ENCODE measurements at regions not wholly inside any gene's neighbourhood (a gene's known extent, or its start where the extent isn't known, plus 50 kb on each side); places are given as distances from the start of the nearest gene placed in this dataset.
A peak's percentile ranks its signal among the peaks of the same experiment; 100 is the strongest.

DNA sequence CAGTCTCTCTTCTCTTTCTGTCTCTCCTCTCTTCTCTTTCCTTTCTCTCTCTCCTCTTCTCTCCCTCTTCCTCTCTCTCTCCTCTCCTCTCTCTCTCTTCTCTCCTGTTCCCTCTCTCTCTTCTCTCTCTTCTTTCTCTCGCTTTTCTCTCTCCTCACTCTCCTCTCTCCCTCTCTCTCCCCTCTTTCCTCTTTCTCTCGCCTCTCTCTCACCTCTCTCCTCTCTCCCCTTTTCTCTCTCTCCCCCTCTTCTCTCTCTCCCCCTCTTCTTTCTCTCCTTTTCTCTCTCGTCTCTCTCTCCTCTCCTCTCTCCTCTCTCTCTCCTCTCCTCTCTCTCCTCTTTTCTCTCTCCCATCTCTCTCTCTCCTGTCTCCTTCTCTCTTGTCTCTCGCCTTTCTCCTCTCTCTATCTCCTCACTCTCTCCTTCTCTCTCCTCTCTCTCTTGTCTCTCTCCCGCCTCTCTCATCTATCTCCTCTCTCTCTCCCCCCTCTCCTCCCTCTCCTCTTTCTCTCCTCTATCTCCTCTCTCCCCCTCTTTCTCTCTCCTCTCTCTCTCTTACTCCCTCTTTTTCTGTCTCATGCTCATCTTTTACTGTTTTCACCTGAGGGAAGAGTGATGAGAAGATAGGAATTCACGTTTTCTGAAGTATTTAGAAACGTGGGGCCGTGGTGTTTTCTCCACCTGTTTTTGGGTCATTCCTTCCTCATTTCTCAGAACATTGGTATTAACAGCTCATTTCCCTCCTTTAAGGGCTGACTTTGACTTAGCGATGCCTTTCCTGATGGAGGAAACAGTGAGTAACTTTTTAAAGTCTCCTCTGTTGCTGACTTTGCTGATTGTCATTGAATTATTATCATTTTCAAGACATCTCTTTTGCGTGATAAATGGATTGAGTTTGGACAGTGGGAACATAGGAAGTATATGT is 80.6 kb upstream of the CD99 start:
- peak overlapping the region; percentile 88 for H3K4me3 ChIP-seq (ENCODE audit: low read depth, low read length)
- TF ChIP-seq, protein P1, sequence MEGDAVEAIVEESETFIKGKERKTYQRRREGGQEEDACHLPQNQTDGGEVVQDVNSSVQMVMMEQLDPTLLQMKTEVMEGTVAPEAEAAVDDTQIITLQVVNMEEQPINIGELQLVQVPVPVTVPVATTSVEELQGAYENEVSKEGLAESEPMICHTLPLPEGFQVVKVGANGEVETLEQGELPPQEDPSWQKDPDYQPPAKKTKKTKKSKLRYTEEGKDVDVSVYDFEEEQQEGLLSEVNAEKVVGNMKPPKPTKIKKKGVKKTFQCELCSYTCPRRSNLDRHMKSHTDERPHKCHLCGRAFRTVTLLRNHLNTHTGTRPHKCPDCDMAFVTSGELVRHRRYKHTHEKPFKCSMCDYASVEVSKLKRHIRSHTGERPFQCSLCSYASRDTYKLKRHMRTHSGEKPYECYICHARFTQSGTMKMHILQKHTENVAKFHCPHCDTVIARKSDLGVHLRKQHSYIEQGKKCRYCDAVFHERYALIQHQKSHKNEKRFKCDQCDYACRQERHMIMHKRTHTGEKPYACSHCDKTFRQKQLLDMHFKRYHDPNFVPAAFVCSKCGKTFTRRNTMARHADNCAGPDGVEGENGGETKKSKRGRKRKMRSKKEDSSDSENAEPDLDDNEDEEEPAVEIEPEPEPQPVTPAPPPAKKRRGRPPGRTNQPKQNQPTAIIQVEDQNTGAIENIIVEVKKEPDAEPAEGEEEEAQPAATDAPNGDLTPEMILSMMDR (IDR thresholded peaks at IDR 0.05; ENCODE audit: low read depth, low read length), result no peak

DNA sequence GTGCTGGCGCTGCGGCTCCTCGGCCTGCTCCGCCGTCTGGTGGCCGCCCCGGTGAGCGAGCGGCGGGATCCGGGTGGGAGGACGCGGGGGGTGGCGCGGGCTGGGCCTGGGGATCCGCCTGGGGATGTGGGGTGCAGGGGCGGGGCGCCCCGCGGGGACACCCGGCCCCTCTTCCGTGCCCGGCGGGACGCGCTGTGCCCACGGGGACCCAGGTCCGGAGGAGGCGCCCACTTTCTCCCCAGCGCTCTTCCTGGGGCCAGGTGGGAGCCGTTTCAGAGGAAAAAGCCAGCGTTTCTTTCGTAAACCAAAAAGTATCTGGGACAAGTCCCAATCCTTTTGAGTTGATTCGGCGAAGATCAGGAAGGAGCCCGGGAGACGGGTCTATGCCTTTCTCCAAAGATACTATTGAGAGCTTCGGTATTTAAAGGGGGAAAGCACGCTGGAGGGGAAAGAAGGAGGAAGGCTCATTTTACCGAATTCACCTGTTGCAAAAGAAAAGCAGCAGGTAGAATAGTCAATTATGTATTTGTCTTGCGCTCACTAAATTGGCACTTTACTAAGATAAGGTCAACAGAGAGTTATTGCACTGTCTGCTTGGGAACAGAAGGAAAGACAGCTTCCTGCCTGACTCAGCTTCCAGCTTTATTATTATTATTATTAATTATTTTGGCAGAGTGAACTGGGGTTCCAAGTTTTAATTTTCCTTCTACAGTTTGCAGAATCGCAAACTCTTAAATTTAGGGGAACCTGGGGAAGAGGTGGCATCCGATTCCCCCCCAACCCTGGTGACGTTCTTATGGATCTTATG is 81.5 kb upstream of the CD99 start:
- peak overlapping the region; percentile 88 for H3K4me3 ChIP-seq (ENCODE audit: low read depth, low read length)
- TF ChIP-seq, protein P1 (IDR thresholded peaks at IDR 0.05; ENCODE audit: low read depth, low read length), result no peak

DNA sequence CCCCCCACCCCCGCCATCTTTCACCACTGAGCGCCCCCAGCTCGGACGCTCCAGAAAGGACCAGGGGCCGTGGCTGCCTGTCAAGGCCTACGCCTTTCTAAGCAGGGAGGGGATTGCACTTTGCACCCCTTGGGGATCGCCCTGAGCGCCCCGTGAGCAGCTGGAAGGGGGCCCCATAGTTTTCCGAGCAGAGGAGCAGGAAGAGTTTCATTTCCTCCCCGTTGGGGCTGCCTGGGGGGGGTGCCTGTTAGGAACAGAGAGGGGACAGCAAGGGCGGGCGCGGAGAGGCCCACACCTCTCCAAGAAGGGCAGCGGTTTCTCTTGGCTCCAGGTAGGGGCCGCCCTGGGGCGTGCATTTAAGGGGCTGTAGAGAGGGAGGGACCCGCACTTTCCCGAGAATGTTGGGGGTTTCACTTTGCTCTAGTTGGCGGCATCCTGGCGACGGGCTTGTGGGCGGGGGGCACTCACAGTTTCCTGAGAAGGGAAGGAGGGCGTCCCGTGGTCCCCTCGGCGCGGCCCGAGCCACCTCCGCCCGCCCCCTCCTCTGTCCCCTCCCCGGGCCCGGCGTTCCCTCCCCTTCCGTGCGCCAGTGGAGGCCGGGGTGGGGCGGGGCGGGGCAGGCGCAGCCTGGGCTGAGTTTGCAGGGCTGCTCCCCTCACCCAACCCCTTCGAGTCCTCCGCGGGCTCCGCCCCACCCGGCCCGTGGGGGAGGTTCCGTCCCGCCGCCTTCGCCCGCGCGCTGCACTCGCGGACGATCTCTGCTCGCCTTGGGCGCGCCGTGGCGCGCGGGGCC is 82.3 kb upstream of the CD99 start:
- TF ChIP-seq, protein P1 (IDR thresholded peaks at IDR 0.05; ENCODE audit: low read depth, low read length), result no peak
- H3K4me3 ChIP-seq (ENCODE audit: low read depth, low read length), result peak overlapping the region; percentile 88

DNA sequence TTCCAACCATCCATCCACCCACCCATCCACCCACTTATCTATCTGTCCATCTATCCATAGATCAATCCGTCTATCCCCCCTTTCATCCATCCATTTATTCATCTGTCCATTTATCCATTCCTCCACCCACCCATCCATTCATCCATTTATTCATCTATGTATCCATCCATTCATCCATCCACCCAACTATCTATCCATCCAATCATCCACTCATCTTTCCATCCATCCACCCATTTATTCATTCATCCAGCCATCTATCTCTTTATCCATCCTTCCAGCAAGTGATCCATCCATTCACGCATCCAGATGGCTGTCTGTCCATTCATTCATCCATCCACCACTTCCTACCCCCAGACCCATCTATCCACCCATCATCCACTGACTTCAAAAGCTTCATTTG is 84.0 kb upstream of the CD99 start:
- no peak overlapping the region for H3K4me3 ChIP-seq (ENCODE audit: low read depth, low read length)
- TF ChIP-seq, protein P1 (IDR thresholded peaks at IDR 0.05; ENCODE audit: low read depth, low read length), result no peak

DNA sequence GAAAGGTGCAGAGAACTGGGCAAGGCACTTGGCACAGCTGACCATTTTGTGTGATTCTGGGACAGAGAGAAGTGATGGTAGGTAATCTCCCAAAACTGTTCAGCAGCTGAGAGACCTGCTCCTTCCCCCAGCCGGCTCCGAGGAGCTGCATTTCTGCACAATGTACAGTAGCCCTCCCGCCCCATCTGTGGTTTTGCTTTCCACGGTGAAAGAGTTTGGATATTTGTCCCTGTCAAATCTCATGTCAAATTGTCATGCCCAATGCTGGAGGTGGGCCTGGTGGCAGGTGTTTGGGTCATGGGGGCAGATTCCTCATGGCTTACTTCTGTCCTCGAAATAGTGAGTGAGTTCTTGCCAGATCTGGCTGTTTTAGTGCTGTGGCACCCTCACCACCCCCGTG is 90.5 kb upstream of the CD99 start:
- H3K4me3 ChIP-seq (ENCODE audit: low read depth, low read length), result no peak overlapping the region
- TF ChIP-seq, protein P1 (IDR thresholded peaks at IDR 0.05; ENCODE audit: low read depth, low read length), result no peak

DNA sequence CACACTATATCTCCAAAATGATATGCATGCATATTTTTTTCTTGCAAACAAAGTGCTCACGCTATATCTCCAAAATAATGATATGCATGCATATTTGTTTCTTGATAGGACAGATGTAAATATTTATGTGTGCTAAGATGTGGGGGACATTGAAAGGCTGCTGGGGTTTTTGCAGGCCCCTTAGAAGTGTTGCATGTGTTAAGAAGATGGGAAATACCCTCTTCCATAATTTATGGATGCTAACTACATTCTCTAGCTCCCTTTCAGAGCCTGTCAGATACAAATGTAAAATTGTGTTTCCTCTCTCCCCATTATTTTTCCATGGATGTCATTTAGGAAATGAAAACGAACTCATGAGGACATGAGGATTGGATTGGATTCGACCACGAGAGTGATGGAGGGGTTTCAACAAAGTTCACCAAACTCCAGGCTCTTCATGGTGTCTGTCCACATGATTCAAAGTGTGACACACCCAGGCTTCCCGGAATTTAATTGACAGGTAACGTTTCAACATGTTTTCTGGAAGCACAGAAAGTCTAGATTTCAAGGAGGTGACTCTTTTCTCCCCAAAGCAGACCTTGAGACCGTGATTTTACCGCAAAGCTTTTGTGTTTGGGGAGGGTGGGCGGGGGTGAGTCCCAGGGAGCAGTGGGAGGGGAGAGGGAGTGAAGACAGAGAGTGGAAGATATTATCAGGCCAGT is 94.4 kb upstream of the CD99 start:
- TF ChIP-seq, protein P1 (IDR thresholded peaks at IDR 0.05; ENCODE audit: low read depth, low read length), result no peak
- H3K4me3 ChIP-seq (ENCODE audit: low read depth, low read length), result no peak overlapping the region
